ENCODE measurements at regions not wholly inside any gene's neighbourhood (a gene's known extent, or its start where the extent isn't known, plus 50 kb on each side); places are given as distances from the start of the nearest gene placed in this dataset.

- TF ChIP-seq CTCF (IDR thresholded peaks at IDR 0.05), result no peak
- TF ChIP-seq EP300 (IDR thresholded peaks at IDR 0.05), result no peak
- no peak for TF ChIP-seq POLR2A (IDR thresholded peaks at IDR 0.05)
Observed at GRCh38 chr15:58348095-58348812, 83.5 kb upstream of the LIPC start.

All from ovary (tissue), 3 donors.